HG03103 (cell line): ENCODE measurements at regions not wholly inside any gene's neighbourhood (a gene's known extent, or its start where the extent isn't known, plus 50 kb on each side); places are given as distances from the start of the nearest gene placed in this dataset.

Experiments
- ATAC-seq: cut with Tn5 transposase; IDR thresholded peaks from one replicate; pipeline ENCODE4 v1.9.1; 2021; ENCODE audit warnings: low read depth; ENCODE audit not compliant: unreplicated experiment

GRCh38 chr4:129345609-129346008, 249.7 kb downstream of the C4orf33 start:
- no peak for ATAC-seq

GRCh38 chr4:129346036-129346435, 250.1 kb downstream of the C4orf33 start:
- ATAC-seq, result no peak

GRCh38 chr4:129346734-129347133, 250.8 kb downstream of the C4orf33 start:
- no peak for ATAC-seq

- no peak for ATAC-seq
These were observed 255.1 kb downstream of the C4orf33 start for GRCh38 chr4:129350834-129351721.

GRCh38 chr4:129352480-129352879, 256.5 kb downstream of the C4orf33 start:
- ATAC-seq, result no peak

GRCh38 chr4:129353490-129353889, 257.5 kb downstream of the C4orf33 start:
- no peak for ATAC-seq

GRCh38 chr4:129355031-129355430, 259.1 kb downstream of the C4orf33 start:
- no peak for ATAC-seq

GRCh38 chr4:129355516-129355915, 259.6 kb downstream of the C4orf33 start:
- ATAC-seq, result no peak

GRCh38 chr4:129358571-129358970, 262.6 kb downstream of the C4orf33 start:
- no peak for ATAC-seq

- no peak for ATAC-seq
These were observed 263.5 kb downstream of the C4orf33 start for GRCh38 chr4:129359461-129359860.

GRCh38 chr4:129362691-129363274, 266.8 kb downstream of the C4orf33 start:
- ATAC-seq, result peak; percentile 84

GRCh38 chr4:129364747-129365452, 268.9 kb downstream of the C4orf33 start:
- ATAC-seq, result no peak

GRCh38 chr4:129369361-129370010, 273.5 kb downstream of the C4orf33 start:
- no peak for ATAC-seq

- no peak for ATAC-seq
These were observed 275.1 kb downstream of the C4orf33 start for GRCh38 chr4:129371065-129371464.

- ATAC-seq, result no peak
These were observed 276.0 kb downstream of the C4orf33 start for GRCh38 chr4:129371926-129372325.

- no peak for ATAC-seq
These were observed 281.3 kb downstream of the C4orf33 start for GRCh38 chr4:129377131-129377845.

- ATAC-seq, result no peak
These were observed 282.4 kb downstream of the C4orf33 start for GRCh38 chr4:129378364-129378763.

- no peak for ATAC-seq
These were observed 283.5 kb downstream of the C4orf33 start for GRCh38 chr4:129379429-129379828.

GRCh38 chr4:129384974-129385373, 289.0 kb downstream of the C4orf33 start:
- no peak for ATAC-seq

GRCh38 chr4:129387666-129388065, 291.7 kb downstream of the C4orf33 start:
- ATAC-seq, result no peak
